Natural killer cell (primary cell): ENCODE measurements at regions not wholly inside any gene's neighbourhood (a gene's known extent, or its start where the extent isn't known, plus 50 kb on each side); places are given as distances from the start of the nearest gene placed in this dataset.

ENCODE experiments used
- ATAC-seq, 3 donors: fragments of 150-1000 bp in 2 of 3; fragments of 200-7000 bp in 1 of 3; cut with Tn5 transposase; 1 replicate in 1 of 3; 2 replicates in 2 of 3; pipeline ENCODE4 v1.10.0; 2021; ENCODE audit warnings: mild to moderate bottlenecking in 2 of 3, moderate library complexity in 2 of 3
- DNase-seq, 2 donors: peaks; one replicate each; pipeline versions ENCODE4 v3.0.0 to v3.0.0-alpha.2; 2013 to 2021; ENCODE audit warnings: mixed read lengths in 1 of 2
- H3K27ac ChIP-seq: one replicate; pipeline ENCODE4 v1.5.1; 2013; ENCODE audit warnings: mild to moderate bottlenecking, low read length
- H3K27me3 ChIP-seq: one replicate; pipeline ENCODE4 v1.6.1; 2013; ENCODE audit warnings: low read length; ENCODE audit not compliant: control insufficient read depth, insufficient read depth
- H3K36me3 ChIP-seq: one replicate; pipeline ENCODE4 v1.6.1; 2013; ENCODE audit warnings: low read length; ENCODE audit not compliant: control insufficient read depth, insufficient read depth
- H3K4me1 ChIP-seq: one replicate; pipeline ENCODE4 v1.6.1; 2013; ENCODE audit warnings: low read length; ENCODE audit not compliant: control insufficient read depth, insufficient read depth
- H3K4me3 ChIP-seq: one replicate; pipeline ENCODE4 v1.5.1; 2013; ENCODE audit warnings: low read length
- H3K9me3 ChIP-seq: one replicate; pipeline ENCODE4 v1.6.1; 2013; ENCODE audit warnings: low read length; ENCODE audit not compliant: control insufficient read depth, insufficient read depth
- H3K27ac Mint-ChIP-seq, 2 donors: one replicate each; pipeline ENCODE4 v1.8.0; 2022; ENCODE audit warnings: mild to moderate bottlenecking in 2 of 2, mixed read lengths in 2 of 2, moderate library complexity in 1 of 2
- H3K27me3 Mint-ChIP-seq, 2 donors: one replicate each; pipeline ENCODE4 v1.8.0; 2022; ENCODE audit warnings: low read depth in 2 of 2, mixed read lengths in 2 of 2
- H3K36me3 Mint-ChIP-seq: one replicate; pipeline ENCODE4 v1.8.0; 2022; ENCODE audit warnings: mixed read lengths
- H3K4me1 Mint-ChIP-seq, 2 donors: one replicate each; pipeline ENCODE4 v1.8.0; 2022; ENCODE audit warnings: mixed read lengths in 2 of 2
- H3K4me3 Mint-ChIP-seq: one replicate; pipeline ENCODE4 v1.8.0; 2022; ENCODE audit warnings: mild to moderate bottlenecking, moderate library complexity, mixed read lengths
- H3K9me3 Mint-ChIP-seq, 2 donors: one replicate each; pipeline ENCODE4 v1.8.0; 2022; ENCODE audit warnings: mixed read lengths in 2 of 2
- WGBS: methylation state at CpG from one replicate; pipeline ENCODE4 v1.1.7; 2013; ENCODE audit warnings: missing lambda C conversion rate; ENCODE audit not compliant: insufficient coverage; 5-methylcytosine and 5-hydroxymethylcytosine counted together
- intact Hi-C: fragments of 100-400 bp; cut with micrococcal nuclease; formaldehyde crosslinking; loops from one replicate; pipeline ENCODE4 v1.14.2; 2022
- TF ChIP-seq, protein P1 (sequence below): fragments of 200-600 bp; IDR thresholded peaks from one replicate; pipeline ENCODE4 v1.8.0; 2022; ENCODE audit warnings: antibody characterized with exemption

DNA sequence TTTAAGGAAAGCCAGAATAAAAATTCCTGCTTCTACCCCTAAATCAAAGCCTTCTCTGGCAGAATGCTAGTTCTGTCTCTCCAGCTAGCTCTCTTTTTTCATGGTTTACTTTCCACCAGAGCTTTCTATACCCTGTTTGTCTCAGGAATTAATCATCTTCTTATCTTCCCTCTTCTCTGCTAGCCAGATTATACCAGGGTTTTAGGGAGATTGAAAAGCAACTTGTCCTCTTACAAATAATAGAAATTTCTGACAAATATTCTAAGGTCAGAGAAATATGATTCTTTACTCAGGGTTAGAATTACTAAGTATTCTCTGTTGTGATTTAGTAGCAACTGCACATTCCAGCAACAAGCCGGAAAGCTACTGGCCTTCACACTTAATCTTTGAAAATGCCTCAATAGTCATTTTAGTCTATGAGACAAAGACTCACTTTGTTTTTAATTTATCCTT is 166.4 kb downstream of the TANC2 start:
- Mint-ChIP-seq H3K27ac (no peak overlapping the region), H3K4me3 (no peak overlapping the region), H3K27me3 (no peaks in the 10 kb centered on the region), H3K9me3 (no peaks in the 10 kb centered on the region), H3K4me1 (no peaks in the 10 kb centered on the region), H3K36me3 (no peaks in the 10 kb centered on the region)
- no peak overlapping the region for H3K4me3 ChIP-seq
- ATAC-seq = no peak
- intact Hi-C loops = no loop called here
- TF ChIP-seq, protein P1, sequence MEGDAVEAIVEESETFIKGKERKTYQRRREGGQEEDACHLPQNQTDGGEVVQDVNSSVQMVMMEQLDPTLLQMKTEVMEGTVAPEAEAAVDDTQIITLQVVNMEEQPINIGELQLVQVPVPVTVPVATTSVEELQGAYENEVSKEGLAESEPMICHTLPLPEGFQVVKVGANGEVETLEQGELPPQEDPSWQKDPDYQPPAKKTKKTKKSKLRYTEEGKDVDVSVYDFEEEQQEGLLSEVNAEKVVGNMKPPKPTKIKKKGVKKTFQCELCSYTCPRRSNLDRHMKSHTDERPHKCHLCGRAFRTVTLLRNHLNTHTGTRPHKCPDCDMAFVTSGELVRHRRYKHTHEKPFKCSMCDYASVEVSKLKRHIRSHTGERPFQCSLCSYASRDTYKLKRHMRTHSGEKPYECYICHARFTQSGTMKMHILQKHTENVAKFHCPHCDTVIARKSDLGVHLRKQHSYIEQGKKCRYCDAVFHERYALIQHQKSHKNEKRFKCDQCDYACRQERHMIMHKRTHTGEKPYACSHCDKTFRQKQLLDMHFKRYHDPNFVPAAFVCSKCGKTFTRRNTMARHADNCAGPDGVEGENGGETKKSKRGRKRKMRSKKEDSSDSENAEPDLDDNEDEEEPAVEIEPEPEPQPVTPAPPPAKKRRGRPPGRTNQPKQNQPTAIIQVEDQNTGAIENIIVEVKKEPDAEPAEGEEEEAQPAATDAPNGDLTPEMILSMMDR = no peak
- no peak overlapping the region for H3K27ac ChIP-seq
- WGBS = no CpG with 5 or more reads among the region's 1 CpG
- no peaks in the 10 kb centered on the region for H3K4me1 ChIP-seq
- no peaks in the 10 kb centered on the region for H3K36me3 ChIP-seq
- no peak for DNase-seq
- H3K27me3 ChIP-seq = no peaks in the 10 kb centered on the region
- H3K9me3 ChIP-seq = no peaks in the 10 kb centered on the region

DNA sequence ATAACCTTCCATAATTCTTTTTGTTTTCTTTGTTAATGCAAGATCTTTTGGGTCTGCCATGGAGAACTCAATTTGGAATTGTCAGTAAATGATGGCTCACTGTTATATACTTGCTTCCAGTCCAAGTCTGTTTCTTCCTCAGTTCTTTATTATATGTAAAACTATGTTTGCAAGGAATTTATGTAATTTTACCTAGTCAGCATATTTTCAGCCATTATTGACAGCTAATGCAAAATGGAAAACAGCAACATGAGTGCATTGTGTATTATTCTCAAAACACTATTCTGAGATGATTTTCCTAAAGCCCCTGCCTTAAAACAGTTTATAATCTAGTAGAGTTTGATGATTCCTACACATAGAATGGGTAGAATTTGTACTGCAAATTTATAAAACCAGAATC is 167.5 kb downstream of the TANC2 start:
- Histone ChIP-seq H3K4me3 (no peak overlapping the region), H3K27ac (no peak overlapping the region), H3K27me3 (no peaks in the 10 kb centered on the region), H3K36me3 (no peaks in the 10 kb centered on the region), H3K9me3 (no peaks in the 10 kb centered on the region), H3K4me1 (no peaks in the 10 kb centered on the region)
- H3K4me1 Mint-ChIP-seq = peaks cover under 1 to 3% of the 10 kb centered on the region in 2 donors
- H3K27me3 Mint-ChIP-seq = no peaks in the 10 kb centered on the region
- TF ChIP-seq, protein P1 = no peak
- H3K36me3 Mint-ChIP-seq = no peaks in the 10 kb centered on the region
- DNase-seq (no peak), ATAC-seq (no peak)
- no peak overlapping the region for H3K27ac Mint-ChIP-seq
- no peak overlapping the region for H3K4me3 Mint-ChIP-seq
- intact Hi-C loops = no loop called here
- no peaks in the 10 kb centered on the region for H3K9me3 Mint-ChIP-seq

GRCh38 chr17:63134867-63135266 is 168.8 kb downstream of the TANC2 start:
- Mint-ChIP-seq H3K4me1 (peaks cover 9% of the 10 kb centered on the region in 2 donors), H3K4me3 (no peak overlapping the region), H3K9me3 (no peaks in the 10 kb centered on the region), H3K27ac (no peak overlapping the region), H3K27me3 (no peaks in the 10 kb centered on the region), H3K36me3 (no peaks in the 10 kb centered on the region)
- no peaks in the 10 kb centered on the region for H3K9me3 ChIP-seq
- ATAC-seq = no peak
- H3K4me3 ChIP-seq = no peak overlapping the region
- no peak overlapping the region for H3K27ac ChIP-seq
- TF ChIP-seq, protein P1 = no peak
- intact Hi-C loops = no loop called here
- H3K36me3 ChIP-seq = no peaks in the 10 kb centered on the region
- no peaks in the 10 kb centered on the region for H3K27me3 ChIP-seq
- no peaks in the 10 kb centered on the region for H3K4me1 ChIP-seq
- no peak for DNase-seq
- 85% methylated on average over 5 of the region's 5 CpGs for WGBS

- Histone ChIP-seq H3K4me1 (no peaks in the 10 kb centered on the region), H3K36me3 (no peaks in the 10 kb centered on the region), H3K27me3 (no peaks in the 10 kb centered on the region), H3K4me3 (no peak overlapping the region), H3K27ac (no peak overlapping the region), H3K9me3 (no peaks in the 10 kb centered on the region)
- no peak overlapping the region for H3K27ac Mint-ChIP-seq
- H3K4me1 Mint-ChIP-seq = peaks cover 9 to 13% of the 10 kb centered on the region in 2 donors
- no peaks in the 10 kb centered on the region for H3K36me3 Mint-ChIP-seq
- intact Hi-C loops = no loop called here
- DNase-seq (no peak), ATAC-seq (no peak)
- H3K27me3 Mint-ChIP-seq = no peaks in the 10 kb centered on the region
- 95% methylated on average over 4 of the region's 4 CpGs for WGBS
- TF ChIP-seq, protein P1 = no peak
- H3K4me3 Mint-ChIP-seq = no peak overlapping the region
- no peaks in the 10 kb centered on the region for H3K9me3 Mint-ChIP-seq
Observed at GRCh38 chr17:63136369-63137012, 170.5 kb downstream of the TANC2 start.
